NCI-H2171 treated with DMSO at 0.1 percent for 48 hours (cell line): ENCODE measurements at regions not wholly inside any gene's neighbourhood (a gene's known extent, or its start where the extent isn't known, plus 50 kb on each side); places are given as distances from the start of the nearest gene placed in this dataset.

Experiments used
- DNase-seq: peaks from one replicate; lab custom pipeline; 2025; lab: John Stamatoyannopoulos, UW

GRCh38 chr19:28481674-28482073, 731.3 kb downstream of the UQCRFS1 start:
- no peak for DNase-seq

- DNase-seq, result no peak
These were observed 737.4 kb downstream of the UQCRFS1 start for GRCh38 chr19:28475525-28475924.

GRCh38 chr19:28472843-28473242, 740.1 kb downstream of the UQCRFS1 start:
- no peak for DNase-seq

GRCh38 chr19:28471731-28472510, 741.0 kb downstream of the UQCRFS1 start:
- DNase-seq, result no peak

GRCh38 chr19:28469544-28469943, 743.4 kb downstream of the UQCRFS1 start:
- no peak for DNase-seq

GRCh38 chr19:28468701-28469459, 744.1 kb downstream of the UQCRFS1 start:
- DNase-seq, result no peak

GRCh38 chr19:28466107-28467045, 746.6 kb downstream of the UQCRFS1 start:
- DNase-seq, result peak; percentile 19

- DNase-seq, result no peak
These were observed 747.4 kb downstream of the UQCRFS1 start for GRCh38 chr19:28465371-28466086.

GRCh38 chr19:28463493-28464053, 749.4 kb downstream of the UQCRFS1 start:
- no peak for DNase-seq

GRCh38 chr19:28457620-28458019, 755.3 kb downstream of the UQCRFS1 start:
- DNase-seq, result no peak

- no peak for DNase-seq
These were observed 756.1 kb downstream of the UQCRFS1 start for GRCh38 chr19:28456708-28457320.

GRCh38 chr19:28456252-28456651, 756.7 kb downstream of the UQCRFS1 start:
- no peak for DNase-seq

- no peak for DNase-seq
These were observed 758.9 kb downstream of the UQCRFS1 start for GRCh38 chr19:28454083-28454482.

- DNase-seq, result no peak
These were observed 759.5 kb downstream of the UQCRFS1 start for GRCh38 chr19:28453420-28453819.

- no peak for DNase-seq
These were observed 763.1 kb downstream of the UQCRFS1 start for GRCh38 chr19:28449803-28450202.

GRCh38 chr19:28446511-28446910, 766.4 kb downstream of the UQCRFS1 start:
- DNase-seq, result no peak

- DNase-seq, result no peak
These were observed 767.1 kb downstream of the UQCRFS1 start for GRCh38 chr19:28445826-28446225.

- peak; percentile 15 for DNase-seq
These were observed 768.6 kb downstream of the UQCRFS1 start for GRCh38 chr19:28444362-28444761.

GRCh38 chr19:28443361-28443760, 769.6 kb downstream of the UQCRFS1 start:
- no peak for DNase-seq

GRCh38 chr19:28437390-28438346, 775.3 kb downstream of the UQCRFS1 start:
- DNase-seq, result no peak
